ENCODE measurements at regions not wholly inside any gene's neighbourhood (a gene's known extent, or its start where the extent isn't known, plus 50 kb on each side); places are given as distances from the start of the nearest gene placed in this dataset.

DNA sequence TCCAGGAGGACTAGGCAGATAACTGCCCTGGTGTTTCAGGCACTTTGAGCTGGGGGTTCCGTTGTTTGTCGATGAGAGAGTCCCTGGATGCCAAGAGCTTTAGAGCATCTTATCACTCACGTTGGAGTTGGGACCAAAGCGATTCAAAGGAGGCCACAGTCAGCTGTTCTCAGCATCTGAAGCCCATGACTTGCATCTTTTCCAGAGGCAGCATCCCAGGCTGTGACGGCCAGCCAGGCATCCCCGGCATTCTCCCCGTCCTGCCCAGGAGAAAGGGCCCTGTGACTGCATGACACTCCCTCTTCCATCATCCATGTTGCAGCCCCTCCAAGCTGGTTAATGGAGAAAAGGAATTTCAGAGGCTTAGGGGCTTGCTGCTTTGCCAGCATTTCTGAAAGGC lies 520.3 kb downstream of the CDH26 start:
- DNase-seq (ENCODE audit: low spot score): no peak

GRCh38 chr20:60480950-60481742 lies 522.9 kb downstream of the CDH26 start:
- DNase-seq (ENCODE audit: low spot score): no peak

DNA sequence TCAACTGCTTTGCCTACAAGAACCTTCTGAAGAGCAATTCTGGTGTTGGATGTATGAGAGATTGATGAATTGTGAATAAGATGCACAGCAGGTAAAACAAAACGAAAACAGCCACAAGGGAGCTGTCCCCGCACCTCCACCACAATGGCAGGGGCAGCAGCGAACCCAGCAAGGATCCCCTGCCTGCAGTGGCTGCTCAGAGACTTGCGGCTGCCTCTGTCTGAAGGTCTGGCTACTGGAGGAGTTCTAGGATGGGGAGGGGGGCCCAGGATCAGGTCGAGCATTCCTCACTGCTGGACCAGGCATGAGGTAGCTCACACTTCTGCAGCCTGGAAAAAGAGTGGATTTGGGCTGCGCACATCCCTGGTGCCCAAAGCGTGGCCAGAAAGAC lies 523.5 kb downstream of the CDH26 start:
- DNase-seq (ENCODE audit: low spot score): no peak

DNA sequence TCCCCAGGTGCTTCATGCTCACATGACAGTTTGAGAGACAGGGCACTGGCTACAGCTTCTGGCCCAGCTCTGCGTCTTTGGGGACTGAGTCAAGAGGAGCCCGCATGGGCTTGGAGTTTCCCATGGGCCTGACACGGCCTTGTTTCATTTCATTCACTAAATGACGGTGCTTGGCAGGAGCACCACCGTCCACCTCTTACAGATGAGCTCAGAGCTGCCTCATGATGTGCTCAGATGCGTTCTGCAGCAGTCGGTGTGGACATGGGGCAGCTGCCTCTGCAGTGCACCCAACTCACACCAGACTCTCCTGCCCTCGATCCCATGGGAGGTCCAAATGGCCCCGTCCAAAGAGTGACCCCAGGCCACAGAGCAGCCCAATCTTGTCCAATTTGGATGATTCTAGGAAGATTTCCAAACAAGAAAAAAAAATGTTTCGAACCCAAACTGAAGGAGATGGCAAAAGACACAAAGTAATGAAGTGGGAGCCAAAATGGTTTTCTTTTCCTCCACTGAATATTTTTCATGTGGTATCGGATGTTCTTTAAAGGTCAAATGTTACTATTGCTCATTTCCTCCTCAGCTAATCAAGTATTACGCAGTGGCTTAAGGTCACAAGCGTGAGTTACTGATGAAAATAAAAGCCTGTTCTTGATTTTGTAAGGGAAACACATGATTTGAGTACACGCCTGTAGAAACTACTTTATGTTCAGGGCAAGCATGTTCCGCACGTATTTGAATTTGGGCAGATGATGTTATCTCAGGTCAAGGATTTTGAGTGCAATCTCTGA lies 524.2 kb downstream of the CDH26 start:
- DNase-seq (ENCODE audit: low spot score): no peak

DNA sequence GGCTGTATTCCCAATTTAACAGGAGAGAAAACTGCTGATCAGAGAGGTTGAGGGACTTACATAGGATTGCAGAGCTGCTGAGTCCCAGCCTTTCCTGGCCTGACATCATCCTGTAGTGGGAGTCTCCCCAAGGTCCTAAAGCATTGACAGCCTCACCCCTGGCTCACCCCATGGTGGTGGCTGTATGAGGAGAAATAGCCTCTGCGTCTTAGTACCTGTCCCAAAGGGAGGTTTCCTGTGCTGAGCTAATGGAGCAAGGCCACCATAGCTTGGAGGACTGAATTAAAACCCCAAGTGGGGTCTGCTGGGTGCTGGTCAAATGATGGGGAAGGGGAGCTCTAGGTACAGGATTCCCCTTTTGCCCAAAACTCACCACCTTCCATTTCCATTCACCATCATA lies 525.1 kb downstream of the CDH26 start:
- DNase-seq (ENCODE audit: low spot score): no peak

DNA sequence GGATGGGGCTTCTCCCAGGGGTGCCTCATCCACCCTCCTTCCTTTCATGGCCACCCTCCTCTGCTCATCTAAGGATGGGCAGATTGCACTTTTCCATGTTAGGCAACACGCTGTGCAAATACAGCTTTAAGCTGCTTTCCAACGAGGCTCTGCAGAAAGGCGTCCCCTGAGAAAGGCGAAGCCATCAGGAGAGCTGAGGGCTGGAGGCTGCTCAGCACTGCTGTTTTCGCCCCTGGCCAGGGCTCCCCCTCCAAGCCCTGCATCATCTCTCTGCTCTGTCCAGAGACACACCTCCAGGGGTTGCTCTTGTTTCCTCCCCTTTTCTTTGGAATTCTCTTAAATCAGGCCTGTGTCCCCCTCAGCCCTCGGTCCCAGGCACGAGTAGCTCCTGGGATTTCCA lies 526.1 kb downstream of the CDH26 start:
- DNase-seq (ENCODE audit: low spot score): no peak

DNA sequence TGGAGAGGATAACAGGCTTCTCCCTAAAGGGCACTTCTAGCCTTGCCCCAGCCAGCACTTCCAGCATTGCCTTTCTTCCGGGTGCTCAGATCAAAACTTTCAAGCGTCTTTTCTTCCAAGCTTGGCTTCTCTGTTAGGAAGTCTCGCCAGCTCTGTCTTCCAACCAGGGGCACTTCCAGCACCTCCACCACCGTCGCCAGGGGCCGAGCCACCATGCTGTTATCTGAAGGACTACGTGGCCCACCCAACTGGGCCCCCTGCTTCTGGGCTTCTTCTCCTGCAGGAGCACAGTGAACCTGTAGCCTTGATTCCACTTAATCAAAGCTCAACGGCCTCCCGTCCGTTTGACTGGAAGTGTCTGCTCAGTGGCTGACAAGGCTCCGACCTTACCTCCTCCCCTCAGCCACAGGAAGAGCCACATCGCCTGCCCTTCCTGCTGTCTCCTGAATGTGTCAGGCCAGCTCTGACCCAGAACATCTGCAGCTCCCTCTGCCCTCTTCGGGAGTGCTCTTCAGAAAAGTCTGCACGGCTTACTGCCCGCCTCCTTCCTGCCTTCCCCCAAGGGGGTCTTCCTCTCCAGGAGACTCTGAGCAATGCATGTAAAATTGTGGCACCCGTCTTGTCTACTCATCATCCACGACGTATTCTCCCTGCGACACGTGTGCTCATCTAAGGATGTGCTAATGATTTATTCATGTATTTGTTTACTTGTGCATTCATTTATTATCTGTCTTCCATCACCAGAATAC lies 527.0 kb downstream of the CDH26 start:
- DNase-seq (ENCODE audit: low spot score): no peak

GRCh38 chr20:60486315-60486714 lies 528.1 kb downstream of the CDH26 start:
- DNase-seq (ENCODE audit: low spot score): no peak

DNA sequence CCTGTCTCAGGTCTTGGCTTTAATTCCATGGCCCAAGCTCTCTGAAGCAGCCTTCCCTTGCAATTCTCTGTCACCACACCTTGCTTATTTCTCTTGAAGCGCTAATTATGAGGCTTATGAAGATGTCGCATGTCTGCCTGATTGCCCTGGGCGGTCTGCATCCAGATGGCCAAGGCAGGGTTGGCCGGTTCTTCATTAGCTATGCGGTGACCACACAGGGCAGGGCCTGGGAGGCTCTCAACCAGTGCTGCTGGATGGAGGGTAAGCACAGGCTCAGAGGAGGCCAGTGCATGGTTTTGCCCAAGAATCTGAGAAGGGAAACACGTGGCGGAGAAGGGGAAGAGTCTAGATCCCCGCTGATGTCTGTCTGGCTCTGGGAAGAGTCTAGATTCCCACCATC lies 528.7 kb downstream of the CDH26 start:
- no peak for DNase-seq (ENCODE audit: low spot score)

GRCh38 chr20:60490217-60491050 lies 532.2 kb downstream of the CDH26 start:
- DNase-seq (ENCODE audit: low spot score): no peak

DNA sequence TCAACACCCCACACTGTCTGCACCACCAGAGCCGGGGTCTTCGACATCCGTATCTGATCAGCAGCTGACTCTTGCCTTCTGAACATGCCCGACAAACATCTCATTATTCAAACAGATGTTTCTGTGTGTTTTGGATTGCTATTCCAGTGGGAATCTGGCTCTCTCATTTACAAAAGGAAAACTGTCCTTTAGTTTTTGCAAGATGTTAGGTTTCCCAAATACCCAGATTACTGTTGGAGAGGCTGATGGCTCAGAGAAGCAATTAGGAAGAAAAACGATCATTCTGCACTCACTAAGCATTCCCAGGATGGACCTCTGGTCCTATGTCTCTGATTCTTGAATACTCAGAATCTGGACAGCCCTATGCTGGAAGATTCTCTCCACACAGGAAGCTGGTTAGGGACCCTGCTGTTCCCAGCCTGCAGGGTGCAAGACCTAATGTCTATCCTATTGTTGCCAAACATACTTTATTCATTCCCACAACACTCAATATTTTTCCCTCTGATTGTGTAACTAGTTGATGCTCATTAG lies 532.9 kb downstream of the CDH26 start:
- DNase-seq (ENCODE audit: low spot score): no peak

- no peak for DNase-seq (ENCODE audit: low spot score)
Observed at GRCh38 chr20:60494476-60494875, 536.3 kb downstream of the CDH26 start.

DNA sequence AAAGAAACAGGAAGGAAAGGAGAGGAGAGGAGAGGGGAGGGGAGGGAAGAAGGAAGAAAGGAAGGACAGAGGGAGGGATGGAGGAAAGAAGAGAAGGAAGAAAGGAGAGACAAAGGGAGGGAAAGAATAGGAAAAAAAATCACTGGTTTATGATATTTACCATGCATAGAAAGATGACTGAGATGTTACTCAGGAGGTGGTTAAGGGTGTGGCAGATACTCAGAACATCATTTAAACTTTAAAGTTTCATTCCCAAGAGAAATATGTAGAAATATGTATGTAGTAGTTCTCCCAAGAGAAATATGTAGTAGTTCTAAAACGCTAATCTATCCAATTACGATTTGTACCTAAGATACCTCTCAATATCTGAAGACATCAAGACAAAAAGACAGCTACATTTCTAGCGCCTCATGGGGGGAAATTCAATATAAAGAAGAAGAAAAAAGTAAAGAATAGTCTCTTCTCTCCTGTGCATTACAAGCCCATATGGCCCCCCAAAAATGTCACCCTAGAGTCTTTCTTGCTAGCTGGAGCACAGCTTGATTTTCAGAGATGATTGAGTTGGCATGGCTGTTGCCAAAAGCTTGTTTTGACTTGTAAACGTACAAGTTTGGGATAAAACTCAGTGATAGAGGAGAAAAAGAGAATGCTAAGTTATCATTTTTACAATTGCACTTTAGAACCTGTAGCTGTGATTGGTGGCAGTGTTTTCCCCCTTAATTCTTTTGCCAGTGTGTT lies 539.2 kb downstream of the CDH26 start:
- no peak for DNase-seq (ENCODE audit: low spot score)

DNA sequence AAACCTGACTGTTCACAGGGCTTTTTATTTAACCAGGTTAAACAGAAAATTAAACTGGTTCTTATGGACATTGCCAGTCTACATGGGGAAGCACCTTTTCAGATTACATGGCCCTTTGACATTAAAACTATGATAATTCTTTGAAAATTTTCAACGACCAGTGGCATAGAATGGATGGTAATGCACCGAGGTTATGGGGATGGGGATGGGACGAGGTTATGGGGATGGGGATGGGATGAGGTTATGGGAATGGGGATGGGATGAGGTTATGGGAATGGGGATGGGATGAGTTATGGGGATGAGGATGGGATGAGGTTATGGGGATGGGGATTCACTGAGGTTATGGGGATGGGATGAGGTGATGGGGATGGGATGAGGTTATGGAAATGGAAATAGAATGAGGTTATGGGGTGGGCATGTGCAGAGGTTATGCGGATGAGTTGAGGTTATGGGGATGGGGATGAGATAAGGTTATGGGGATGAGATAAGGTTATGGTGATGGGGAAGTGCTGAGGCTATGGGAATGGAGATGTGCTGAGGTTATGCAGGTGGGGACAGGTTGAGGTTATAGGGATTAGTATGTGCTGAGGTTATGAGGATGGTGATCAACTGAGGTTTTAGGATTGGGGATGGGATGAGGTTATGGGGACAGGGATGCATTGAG lies 541.9 kb downstream of the CDH26 start:
- DNase-seq (ENCODE audit: low spot score): no peak

DNA sequence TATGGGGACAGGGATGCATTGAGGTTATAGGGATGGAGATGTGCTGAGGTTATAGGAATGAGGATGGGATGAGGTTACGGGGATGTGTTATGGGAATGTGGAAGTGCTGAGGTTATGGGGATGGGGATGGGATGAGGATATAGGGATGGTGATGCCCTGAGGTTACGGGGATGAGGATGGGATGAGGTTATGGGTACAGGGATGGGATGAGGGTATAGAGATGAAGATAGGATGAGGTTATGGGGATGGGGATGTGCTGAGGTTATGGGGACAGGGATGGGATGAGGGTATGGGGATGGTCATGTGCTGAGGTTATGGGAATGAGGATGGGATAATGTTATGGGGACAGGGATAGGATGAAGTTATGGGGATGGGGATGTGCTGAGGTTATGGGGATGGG lies 542.8 kb downstream of the CDH26 start:
- DNase-seq (ENCODE audit: low spot score): no peak

- DNase-seq (ENCODE audit: low spot score): no peak
Observed at GRCh38 chr20:60502881-60503280, 544.7 kb downstream of the CDH26 start.

GRCh38 chr20:60505423-60505822 lies 547.2 kb downstream of the CDH26 start:
- DNase-seq (ENCODE audit: low spot score): no peak

DNA sequence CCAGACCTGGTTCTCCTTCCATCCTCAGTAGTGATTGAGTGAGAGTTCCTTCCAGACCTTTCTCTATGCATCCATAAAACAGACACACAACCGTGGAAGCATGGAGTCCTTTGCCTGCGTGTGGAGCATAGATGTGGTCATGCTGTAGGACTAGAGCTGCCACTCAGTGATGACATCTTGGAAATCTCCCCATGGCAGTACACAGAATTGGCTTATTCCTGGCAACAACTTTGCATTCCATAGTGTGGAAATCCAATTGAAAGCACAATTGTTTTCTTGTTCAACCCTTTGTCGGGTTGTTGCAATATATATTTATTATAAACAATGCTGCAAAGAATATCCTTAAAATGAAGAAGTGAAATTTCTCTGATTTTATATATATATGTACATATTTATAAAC lies 547.8 kb downstream of the CDH26 start:
- no peak for DNase-seq (ENCODE audit: low spot score)

GRCh38 chr20:60507087-60507694 lies 549.0 kb downstream of the CDH26 start:
- no peak for DNase-seq (ENCODE audit: low spot score)

DNA sequence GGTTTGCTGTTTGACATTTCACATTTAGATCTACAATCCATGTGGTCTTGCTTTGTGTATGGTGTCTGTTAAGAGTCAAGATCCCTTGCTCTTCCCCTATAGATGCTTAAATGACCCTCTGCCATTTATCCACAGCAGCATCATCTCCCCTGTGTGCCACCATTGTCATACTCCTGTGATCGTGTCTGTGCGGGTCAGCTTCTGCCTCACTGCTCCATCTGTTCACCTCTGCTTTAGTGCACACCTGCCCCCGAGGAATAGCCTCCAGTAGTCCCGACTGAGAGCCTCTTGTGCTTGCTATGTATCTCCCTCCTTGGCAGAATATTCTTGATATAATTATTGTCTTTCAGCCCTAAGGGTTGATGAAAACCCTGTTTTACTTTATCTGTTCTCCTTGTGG lies 551.2 kb downstream of the CDH26 start:
- no peak for DNase-seq (ENCODE audit: low spot score)
